ENCODE measurements at regions not wholly inside any gene's neighbourhood (a gene's known extent, or its start where the extent isn't known, plus 50 kb on each side); places are given as distances from the start of the nearest gene placed in this dataset.

GRCh38 chr3:117485841-117486240 lies 776.3 kb downstream of the TUSC7 start:
- DNase-seq: no peak

- peak; percentile 31 for DNase-seq
Measured at GRCh38 chr3:117486719-117487716, 777.4 kb downstream of the TUSC7 start.

- no peak for DNase-seq
Measured at GRCh38 chr3:117488983-117489382, 779.4 kb downstream of the TUSC7 start.

GRCh38 chr3:117489663-117490079 lies 780.1 kb downstream of the TUSC7 start:
- peak; percentile 29 for DNase-seq

- peak; percentile 70 for DNase-seq
Measured at GRCh38 chr3:117490716-117491115, 781.1 kb downstream of the TUSC7 start.

- DNase-seq: no peak
Measured at GRCh38 chr3:117495620-117496019, 786.0 kb downstream of the TUSC7 start.

- no peak for DNase-seq
Measured at GRCh38 chr3:117499189-117499870, 789.8 kb downstream of the TUSC7 start.

- DNase-seq: no peak
Measured at GRCh38 chr3:117507958-117508357, 798.4 kb downstream of the TUSC7 start.

GRCh38 chr3:117509858-117510257 lies 800.3 kb downstream of the TUSC7 start:
- no peak for DNase-seq

GRCh38 chr3:117510396-117510795 lies 800.8 kb downstream of the TUSC7 start:
- DNase-seq: no peak

- DNase-seq: no peak
Measured at GRCh38 chr3:117512975-117513374, 803.4 kb downstream of the TUSC7 start.

GRCh38 chr3:117515309-117515708 lies 805.7 kb downstream of the TUSC7 start:
- no peak for DNase-seq

- DNase-seq: no peak
Measured at GRCh38 chr3:117518364-117518763, 808.8 kb downstream of the TUSC7 start.

- DNase-seq: no peak
Measured at GRCh38 chr3:117519776-117520175, 810.2 kb downstream of the TUSC7 start.

- no peak for DNase-seq
Measured at GRCh38 chr3:117520582-117520981, 811.0 kb downstream of the TUSC7 start.

GRCh38 chr3:117523418-117523817 lies 813.8 kb downstream of the TUSC7 start:
- no peak for DNase-seq

GRCh38 chr3:117524890-117525289 lies 815.3 kb downstream of the TUSC7 start:
- DNase-seq: no peak

GRCh38 chr3:117526470-117527079 lies 817.0 kb downstream of the TUSC7 start:
- peak; percentile 27 for DNase-seq

- DNase-seq: no peak
Measured at GRCh38 chr3:117527346-117527745, 817.8 kb downstream of the TUSC7 start.

- DNase-seq: no peak
Measured at GRCh38 chr3:117528688-117529087, 819.1 kb downstream of the TUSC7 start.

GRCh38 chr3:117531078-117531767 lies 821.6 kb downstream of the TUSC7 start:
- DNase-seq: no peak

GRCh38 chr3:117532268-117532667 lies 822.7 kb downstream of the TUSC7 start:
- DNase-seq: no peak

GRCh38 chr3:117534138-117534537 lies 824.6 kb downstream of the TUSC7 start:
- no peak for DNase-seq

Measured in inflammatory macrophage treated with lipopolysaccharide for 4 hours (primary cell).